ENCODE measurements at regions not wholly inside any gene's neighbourhood (a gene's known extent, or its start where the extent isn't known, plus 50 kb on each side); places are given as distances from the start of the nearest gene placed in this dataset.

DNA sequence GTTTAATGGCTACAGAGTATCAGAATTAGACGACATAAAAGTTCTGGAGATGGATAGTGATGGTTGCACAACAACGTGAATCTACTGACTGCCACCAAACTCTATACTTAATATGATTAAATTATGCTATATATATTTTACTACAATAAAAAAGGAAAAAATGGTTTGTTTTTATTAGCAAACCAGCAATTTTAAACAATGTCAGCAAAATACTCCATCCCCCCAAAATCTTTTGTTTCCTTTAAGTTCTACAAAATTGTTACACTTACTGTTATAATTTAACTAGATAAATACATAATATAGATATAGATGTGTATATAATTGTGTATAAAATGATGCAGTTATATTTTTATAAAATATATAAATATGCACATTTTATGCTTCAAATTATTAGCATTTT lies 710.8 kb upstream of the UBE2E2 start:
- H3K14ac ChIP-seq (ENCODE audit: insufficient read depth, low read length) = no peak overlapping the region
- peaks cover 21% of the 10 kb centered on the region for H3K27me3 Mint-ChIP-seq (ENCODE audit: low read depth)
- peaks cover 18 to 19% of the 10 kb centered on the region in 2 experiments for H3K4me1 Mint-ChIP-seq

More for the DNA sequence above, 710.8 kb upstream of the UBE2E2 start:
- Mint-ChIP-seq H3K36me3 (ENCODE audit: insufficient read depth in 1 of 3, low read depth in 3 of 3) (peaks cover 0 to 2% (median 0%) of the 10 kb centered on the region in 3 experiments; a peak in 1 of 7 replicates), H3K4me3 (no peak overlapping the region), H3K27ac (no peak overlapping the region), H3K9me3 (no peaks in the 10 kb centered on the region)
- H3K56ac ChIP-seq (ENCODE audit: insufficient read length, low read depth, low read length) = no peak overlapping the region
- no peaks in the 10 kb centered on the region for H3K79me1 ChIP-seq (ENCODE audit: insufficient read depth, low read depth, low read length, poor library complexity, severe bottlenecking)
- H3K27ac ChIP-seq (ENCODE audit: insufficient read length, low read depth, low read length) = no peak overlapping the region
- no peak overlapping the region for H3K9ac ChIP-seq (ENCODE audit: extremely low read depth, insufficient read length, low read length)
- H4K20me1 ChIP-seq (ENCODE audit: control insufficient read depth, insufficient read depth, insufficient read length) = no peaks in the 10 kb centered on the region
- H2BK12ac ChIP-seq (ENCODE audit: insufficient read length, low read depth, low read length) = no peak overlapping the region
- no peak overlapping the region for H2AFZ ChIP-seq (ENCODE audit: low read length)
- no peak overlapping the region for H2BK15ac ChIP-seq (ENCODE audit: low read depth, low read length)
- no peak overlapping the region for H3K23ac ChIP-seq (ENCODE audit: insufficient read length, low read depth, low read length)
- no peak overlapping the region for H3K4ac ChIP-seq (ENCODE audit: low read depth, low read length)
- H3K4me1 ChIP-seq (ENCODE audit: insufficient read depth, low read length) = no peaks in the 10 kb centered on the region
- H3K9me3 ChIP-seq (ENCODE audit: control insufficient read depth, low read depth, low read length) = no peaks in the 10 kb centered on the region
- no peak overlapping the region for H4K8ac ChIP-seq (replicated peaks; ENCODE audit: insufficient read length, low read depth, low read length)
- peaks cover 2% of the 10 kb centered on the region; the same call in 1 of the 2 replicates for H3K27me3 ChIP-seq (ENCODE audit: insufficient read depth, low read length)
- no peaks in the 10 kb centered on the region for H3K79me2 ChIP-seq (ENCODE audit: insufficient read depth, low read length)
- no peak overlapping the region for H2BK5ac ChIP-seq (ENCODE audit: insufficient read length, low read length)
- no peak overlapping the region for H4K5ac ChIP-seq (ENCODE audit: insufficient read length, low read depth, low read length)
- no peak overlapping the region for H2BK20ac ChIP-seq (ENCODE audit: low read depth, low read length, poor library complexity, severe bottlenecking)
- H3K23me2 ChIP-seq (ENCODE audit: insufficient read length, low read depth, low read length, poor library complexity, severe bottlenecking) = no peaks in the 10 kb centered on the region
- H2BK120ac ChIP-seq (ENCODE audit: low read depth, low read length, poor library complexity, severe bottlenecking) = no peak overlapping the region
- WGBS (ENCODE audit: extremely low coverage, insufficient read length, low lambda C conversion rate) = no CpG with 5 or more reads among the region's 2 CpGs
- no peak for TF ChIP-seq CTCF (conservative IDR thresholded peaks at IDR 0.05)
- H3K18ac ChIP-seq (ENCODE audit: insufficient read length, low read depth, low read length) = no peak overlapping the region
- no peak overlapping the region for H4K91ac ChIP-seq (ENCODE audit: insufficient read length, low read depth, low read length)
- DNase-seq = no peak
- no peak overlapping the region for H2AK5ac ChIP-seq (ENCODE audit: insufficient read length, low read length)
- no peak overlapping the region for H3T11ph ChIP-seq (ENCODE audit: low read length)
- H3K4me2 ChIP-seq (ENCODE audit: insufficient read depth, insufficient read length, low read length) = no peak overlapping the region
